ENCODE measurements at regions not wholly inside any gene's neighbourhood (a gene's known extent, or its start where the extent isn't known, plus 50 kb on each side); places are given as distances from the start of the nearest gene placed in this dataset.
"Not testable (repeated sequence)": the region's sequence is repeated elsewhere in the genome, so short reads cannot be mapped to it uniquely, and the experiment has no call there.

DNA sequence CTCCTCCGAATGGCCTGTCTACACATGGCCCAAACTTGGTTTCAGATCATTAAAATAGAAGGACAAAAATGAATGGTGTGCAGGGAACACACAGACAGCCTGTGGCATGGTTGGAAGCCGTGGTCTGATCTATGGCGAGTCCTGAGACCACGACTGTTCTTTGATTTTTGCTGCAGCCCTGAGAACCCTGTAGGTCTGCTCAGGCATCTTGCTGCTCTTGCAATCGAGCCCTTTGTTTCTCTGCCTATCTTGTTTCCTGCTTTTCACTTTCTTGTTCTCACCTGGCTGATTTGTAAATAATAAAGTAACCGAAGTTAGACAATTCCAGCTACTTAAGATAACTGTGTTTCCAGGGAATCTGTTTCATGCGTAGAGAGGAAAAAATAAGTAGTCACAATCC lies 54.1 kb upstream of the NBPF9 start:
- TF ChIP-seq, protein P1, sequence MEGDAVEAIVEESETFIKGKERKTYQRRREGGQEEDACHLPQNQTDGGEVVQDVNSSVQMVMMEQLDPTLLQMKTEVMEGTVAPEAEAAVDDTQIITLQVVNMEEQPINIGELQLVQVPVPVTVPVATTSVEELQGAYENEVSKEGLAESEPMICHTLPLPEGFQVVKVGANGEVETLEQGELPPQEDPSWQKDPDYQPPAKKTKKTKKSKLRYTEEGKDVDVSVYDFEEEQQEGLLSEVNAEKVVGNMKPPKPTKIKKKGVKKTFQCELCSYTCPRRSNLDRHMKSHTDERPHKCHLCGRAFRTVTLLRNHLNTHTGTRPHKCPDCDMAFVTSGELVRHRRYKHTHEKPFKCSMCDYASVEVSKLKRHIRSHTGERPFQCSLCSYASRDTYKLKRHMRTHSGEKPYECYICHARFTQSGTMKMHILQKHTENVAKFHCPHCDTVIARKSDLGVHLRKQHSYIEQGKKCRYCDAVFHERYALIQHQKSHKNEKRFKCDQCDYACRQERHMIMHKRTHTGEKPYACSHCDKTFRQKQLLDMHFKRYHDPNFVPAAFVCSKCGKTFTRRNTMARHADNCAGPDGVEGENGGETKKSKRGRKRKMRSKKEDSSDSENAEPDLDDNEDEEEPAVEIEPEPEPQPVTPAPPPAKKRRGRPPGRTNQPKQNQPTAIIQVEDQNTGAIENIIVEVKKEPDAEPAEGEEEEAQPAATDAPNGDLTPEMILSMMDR (conservative IDR thresholded peaks at IDR 0.05; ENCODE audit: low read depth, low read length) = not testable (repeated sequence)
- TF ChIP-seq EZH2 (IDR thresholded peaks at IDR 0.05; ENCODE audit: low read length, unreplicated experiment) = not testable (repeated sequence)
